OCI-LY7 (cell line): ENCODE measurements at regions not wholly inside any gene's neighbourhood (a gene's known extent, or its start where the extent isn't known, plus 50 kb on each side); places are given as distances from the start of the nearest gene placed in this dataset.

Source experiments
- CTCF ChIP-seq: fragments of 200-600 bp; sonication (generic); conservative IDR thresholded peaks from 2 replicates; pipeline ENCODE4 v1.5.1; 2014; ENCODE audit warnings: mild to moderate bottlenecking, antibody characterized with exemption, low read length, moderate library complexity, mixed read lengths
- EZH2phosphoT487 ChIP-seq: fragments of 200-600 bp; sonication (generic); IDR thresholded peaks from 2 replicates; pipeline ENCODE4 v1.6.1; 2018; ENCODE audit warnings: low read depth, borderline replicate concordance, mild to moderate bottlenecking, mixed run types, antibody characterized with exemption, low read length, moderate library complexity, mixed read lengths

- no peak for TF ChIP-seq EZH2phosphoT487
- no peak for TF ChIP-seq CTCF
These were observed 274.5 kb downstream of the SIPA1L2 start for GRCh38 chr1:232355162-232356006.
